Mesenchymal stem cell (in vitro differentiated cells and primary cell): ENCODE measurements at regions not wholly inside any gene's neighbourhood (a gene's known extent, or its start where the extent isn't known, plus 50 kb on each side); places are given as distances from the start of the nearest gene placed in this dataset. TPM values are rescaled to one million over a fixed set of nuclear protein-coding genes. Genes with fewer than 3 reads are reported as not detected.
"Not testable (repeated sequence)": the region's sequence is repeated elsewhere in the genome, so short reads cannot be mapped to it uniquely, and the experiment has no call there.

Experiments
- DNase-seq: peaks from one replicate; pipeline ENCODE4 v3.0.0-alpha.2; 2013
- H2AFZ ChIP-seq: one replicate; pipeline ENCODE4 v1.6.1; 2013; ENCODE audit warnings: low read depth, mild to moderate bottlenecking, control low read depth, inconsistent platforms, low read length, moderate library complexity
- H2AK5ac ChIP-seq: 2 replicates; pipeline ENCODE4 v1.6.1; 2013; ENCODE audit warnings: low read length, moderate library complexity, mild to moderate bottlenecking, inconsistent platforms; ENCODE audit not compliant: severe bottlenecking
- H2BK120ac ChIP-seq: one replicate; pipeline ENCODE4 v1.6.1; 2013; ENCODE audit warnings: low read depth, mild to moderate bottlenecking, inconsistent platforms, low read length, moderate library complexity
- H2BK12ac ChIP-seq, 2 experiments: one replicate each; pipeline ENCODE4 v1.6.1; 2013; ENCODE audit warnings: inconsistent platforms in 2 of 2, low read length in 2 of 2, mild to moderate bottlenecking in 2 of 2, moderate library complexity in 2 of 2, control low read depth in 1 of 2
- H2BK15ac ChIP-seq: one replicate; pipeline ENCODE4 v1.6.1; 2013; ENCODE audit warnings: mild to moderate bottlenecking, low read depth, inconsistent platforms; ENCODE audit not compliant: poor library complexity, severe bottlenecking
- H2BK5ac ChIP-seq: 2 replicates; pipeline ENCODE4 v1.6.1; 2013; ENCODE audit warnings: low read depth, mild to moderate bottlenecking, low read length, control low read depth, inconsistent platforms; ENCODE audit not compliant: poor library complexity, severe bottlenecking
- H3K14ac ChIP-seq, 2 experiments: one replicate each; pipeline ENCODE4 v1.6.1; 2013; ENCODE audit warnings: inconsistent platforms in 2 of 2, low read length in 2 of 2, control low read depth in 1 of 2, mild to moderate bottlenecking in 1 of 2, moderate library complexity in 1 of 2
- H3K18ac ChIP-seq, 2 experiments: one replicate each; pipeline ENCODE4 v1.6.1; 2013; ENCODE audit warnings: inconsistent platforms in 2 of 2, low read length in 2 of 2, control low read depth in 1 of 2, low read depth in 1 of 2, mild to moderate bottlenecking in 1 of 2
- H3K23ac ChIP-seq, 2 experiments: one replicate each; pipeline ENCODE4 v1.6.1; 2013; ENCODE audit warnings: inconsistent platforms in 2 of 2, low read length in 2 of 2, mild to moderate bottlenecking in 2 of 2, moderate library complexity in 2 of 2, control low read depth in 1 of 2
- H3K27ac ChIP-seq: 2 replicates; pipeline ENCODE4 v1.5.1; 2013; ENCODE audit warnings: mild to moderate bottlenecking, moderate library complexity, low read length, control low read depth, inconsistent platforms; ENCODE audit not compliant: poor library complexity, severe bottlenecking
- H3K27me3 ChIP-seq, 2 experiments: 2 replicates each; pipeline versions ENCODE4 v1.6.1 to v1.7.0; 2013; ENCODE audit warnings: low read length in 2 of 2, mild to moderate bottlenecking in 2 of 2, moderate library complexity in 2 of 2, control low read depth in 1 of 2, inconsistent platforms in 1 of 2; ENCODE audit not compliant: control insufficient read depth in 1 of 2, insufficient read depth in 1 of 2
- H3K36me3 ChIP-seq, 2 experiments: 2 replicates each; pipeline versions ENCODE4 v1.6.1 to v1.7.0; 2013; ENCODE audit warnings: low read length in 2 of 2, control low read depth in 1 of 2, inconsistent platforms in 1 of 2, low read depth in 1 of 2, mild to moderate bottlenecking in 1 of 2; ENCODE audit not compliant: insufficient read depth in 2 of 2, control insufficient read depth in 1 of 2
- H3K4ac ChIP-seq, 2 experiments: one replicate each; pipeline ENCODE4 v1.6.1; 2013; ENCODE audit warnings: inconsistent platforms in 2 of 2, low read length in 2 of 2, mild to moderate bottlenecking in 2 of 2, moderate library complexity in 2 of 2, control low read depth in 1 of 2, low read depth in 1 of 2
- H3K4me1 ChIP-seq: 2 replicates; pipeline ENCODE4 v1.6.1; 2013; ENCODE audit warnings: low read depth, low read length, control low read depth; ENCODE audit not compliant: control insufficient read depth, insufficient read depth
- H3K4me2 ChIP-seq: 2 replicates; pipeline ENCODE4 v1.6.1; 2013; ENCODE audit warnings: low read length, mild to moderate bottlenecking, inconsistent platforms; ENCODE audit not compliant: poor library complexity, severe bottlenecking
- H3K4me3 ChIP-seq, 2 experiments: 2 replicates each; pipeline versions ENCODE4 v1.5.1 to v1.7.0; 2013; ENCODE audit warnings: low read length in 2 of 2, mild to moderate bottlenecking in 2 of 2, control low read depth in 1 of 2, low read depth in 1 of 2; ENCODE audit not compliant: insufficient read depth in 1 of 2
- H3K79me1 ChIP-seq: replicated peaks from 2 replicates; pipeline ENCODE4 v1.6.1; 2013; ENCODE audit warnings: mild to moderate bottlenecking, control low read depth, low read length, inconsistent platforms; ENCODE audit not compliant: poor library complexity, severe bottlenecking
- H3K9ac ChIP-seq: 2 replicates; pipeline ENCODE4 v1.7.0; 2013; ENCODE audit warnings: mild to moderate bottlenecking, low read length, moderate library complexity
- H3K9me3 ChIP-seq: 2 replicates; pipeline ENCODE4 v1.7.0; 2013; ENCODE audit warnings: mild to moderate bottlenecking, low read length; ENCODE audit not compliant: control insufficient read depth
- H4K8ac ChIP-seq: one replicate; pipeline ENCODE4 v1.6.1; 2013; ENCODE audit warnings: inconsistent platforms, mild to moderate bottlenecking, low read length, moderate library complexity
- H4K91ac ChIP-seq: one replicate; pipeline ENCODE4 v1.6.1; 2013; ENCODE audit warnings: mild to moderate bottlenecking, low read length, inconsistent platforms
- small RNA-seq: library from polyadenylated mRNA; stranded (forward); fragments of <200 nt; extraction: miRNeasy Mini kit (QIAGEN cat#:217004); gene quantifications from one replicate; pipeline ENCODE3, GENCODE V24; 2013; ENCODE audit warnings: low read depth

- Histone ChIP-seq H3K79me1 (no peaks in the 10 kb centered on the region), H3K4me3 (no peak overlapping the region), H3K18ac (no peak overlapping the region), H4K91ac (no peak overlapping the region), H4K8ac (no peak overlapping the region), H2BK15ac (no peak overlapping the region), H3K9ac (no peak overlapping the region), H3K36me3 (no peaks in the 10 kb centered on the region), H3K4me1 (no peaks in the 10 kb centered on the region), H3K4me2 (no peak overlapping the region), H3K9me3 (no peaks in the 10 kb centered on the region), H3K14ac (no peak overlapping the region), H2BK5ac (no peak overlapping the region), H2AFZ (no peak overlapping the region), H3K27ac (no peak overlapping the region), H3K4ac (no peak overlapping the region), H3K27me3 (no peaks in the 10 kb centered on the region), H2BK120ac (no peak overlapping the region), H2BK12ac (no peak overlapping the region), H2AK5ac (no peak overlapping the region), H3K23ac (no peak overlapping the region)
- no peak for DNase-seq
These were observed 349.8 kb upstream of the KLHL4 start for GRCh38 chrX:87167841-87168240.

DNA sequence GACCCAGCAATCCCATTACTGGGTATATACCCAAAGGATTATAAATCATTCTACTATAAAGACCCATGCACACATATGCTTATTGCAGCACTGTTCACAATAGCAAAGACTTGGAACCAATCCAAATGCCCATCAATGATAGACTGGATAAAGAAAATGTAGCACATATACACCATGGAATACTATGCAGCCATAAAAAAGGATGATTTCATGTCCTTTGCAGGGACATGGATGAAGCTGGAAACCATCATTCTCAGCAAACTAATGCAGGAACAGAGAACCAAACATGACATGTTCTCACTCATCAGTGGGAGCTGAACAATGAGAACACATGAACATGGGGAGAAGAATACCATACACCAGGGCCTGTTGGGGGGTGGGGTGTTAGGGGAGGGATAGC, 339.6 kb upstream of the KLHL4 start:
- not testable (repeated sequence) for H3K4me2 ChIP-seq, H2BK15ac ChIP-seq, H3K4ac ChIP-seq, H2AK5ac ChIP-seq, H2BK5ac ChIP-seq, H3K4me1 ChIP-seq, H2AFZ ChIP-seq, H4K91ac ChIP-seq, H3K14ac ChIP-seq, H3K27me3 ChIP-seq, H3K4me3 ChIP-seq, H3K9ac ChIP-seq, H2BK120ac ChIP-seq, H3K27ac ChIP-seq, H3K36me3 ChIP-seq, H2BK12ac ChIP-seq, H3K79me1 ChIP-seq, H3K23ac ChIP-seq, H3K18ac ChIP-seq, H4K8ac ChIP-seq, DNase-seq, H3K9me3 ChIP-seq

Small RNAs in the stretch of these regions (small RNA-seq; reads per million reads assigned to genes)
- gene RF00279 (not detected), gene Z82210.1 (not detected)
